OCI-LY1 (cell line): ENCODE measurements at regions not wholly inside any gene's neighbourhood (a gene's known extent, or its start where the extent isn't known, plus 50 kb on each side); places are given as distances from the start of the nearest gene placed in this dataset.

Experiments used
- H2AFZ ChIP-seq: fragments of 200-600 bp; sonication (generic), shearing (Covaris generic); 2 replicates; pipeline ENCODE4 v1.6.0; 2014; ENCODE audit warnings: antibody characterized with exemption, mild to moderate bottlenecking, low read length
- H3F3A ChIP-seq: fragments of 200-600 bp; sonication (generic), shearing (Covaris generic); 2 replicates; pipeline ENCODE4 v1.6.0; 2014; ENCODE audit warnings: mild to moderate bottlenecking, antibody characterized with exemption, low read length, moderate library complexity; ENCODE audit not compliant: insufficient read depth
- H3K27ac ChIP-seq: fragments of 200-600 bp; sonication (generic); 2 replicates; pipeline ENCODE4 v1.5.1; 2014; ENCODE audit warnings: low read length, mixed run types, mild to moderate bottlenecking, low read depth; ENCODE audit not compliant: poor library complexity, severe bottlenecking
- H3K27me3 ChIP-seq: fragments of 200-600 bp; sonication (generic); 2 replicates; pipeline ENCODE4 v1.6.0; 2014; ENCODE audit warnings: antibody characterized with exemption, mild to moderate bottlenecking, low read length, moderate library complexity; ENCODE audit not compliant: insufficient read depth
- H3K36me3 ChIP-seq: fragments of 200-600 bp; sonication (generic); 2 replicates; pipeline ENCODE4 v1.6.1; 2014; ENCODE audit warnings: mild to moderate bottlenecking, antibody characterized with exemption, low read length, moderate library complexity, mixed read lengths; ENCODE audit not compliant: insufficient read depth
- H3K4me1 ChIP-seq: fragments of 200-600 bp; sonication (generic); 2 replicates; pipeline ENCODE4 v1.5.1; 2014; ENCODE audit warnings: mild to moderate bottlenecking, low read length, moderate library complexity; ENCODE audit not compliant: insufficient read depth, severe bottlenecking
- H3K4me2 ChIP-seq: fragments of 200-600 bp; sonication (generic), shearing (Covaris generic); 2 replicates; pipeline ENCODE4 v1.6.1; 2014; ENCODE audit warnings: low read length
- H3K4me3 ChIP-seq: fragments of 200-600 bp; sonication (generic); 2 replicates; pipeline ENCODE4 v1.5.1; 2014; ENCODE audit warnings: low read length, low read depth, mild to moderate bottlenecking, mixed read lengths; ENCODE audit not compliant: poor library complexity, severe bottlenecking
- H3K79me2 ChIP-seq: fragments of 200-600 bp; shearing (Covaris generic); 2 replicates; pipeline ENCODE4 v1.6.1; 2016; ENCODE audit warnings: mixed run types, low read length, mixed read lengths; ENCODE audit not compliant: insufficient read depth
- H3K9ac ChIP-seq: fragments of 200-600 bp; sonication (generic), shearing (Covaris generic); 2 replicates; pipeline ENCODE4 v1.6.1; 2014; ENCODE audit warnings: mild to moderate bottlenecking, low read length, mixed read lengths
- H3K9me2 ChIP-seq: fragments of 200-600 bp; sonication (generic), shearing (Covaris generic); 2 replicates; pipeline ENCODE4 v1.6.1; 2014; ENCODE audit warnings: low read depth, mild to moderate bottlenecking, low read length, mixed read lengths
- H3K9me3 ChIP-seq: fragments of 200-600 bp; shearing (Covaris generic); 2 replicates; pipeline ENCODE4 v1.6.1; 2014; ENCODE audit warnings: low read length, mixed read lengths
- H4K20me1 ChIP-seq: fragments of 200-600 bp; sonication (generic), shearing (Covaris generic); 2 replicates; pipeline ENCODE4 v1.6.0; 2016; ENCODE audit warnings: mild to moderate bottlenecking, low read length; ENCODE audit not compliant: insufficient read depth
- EZH2 ChIP-seq: fragments of 200-600 bp; sonication (generic), shearing (Covaris generic); IDR thresholded peaks from 2 replicates; pipeline ENCODE4 v1.8.0; 2017; ENCODE audit warnings: borderline replicate concordance, mixed run types, mild to moderate bottlenecking, antibody characterized with exemption, low read length, moderate library complexity, mixed read lengths
- TF ChIP-seq, protein P1 (sequence below): fragments of 200-600 bp; sonication (generic), shearing (Covaris generic); IDR thresholded peaks from 2 replicates; pipeline ENCODE4 v1.5.1; 2017; ENCODE audit warnings: mild to moderate bottlenecking, antibody characterized with exemption, low read length, moderate library complexity, mixed read lengths

DNA sequence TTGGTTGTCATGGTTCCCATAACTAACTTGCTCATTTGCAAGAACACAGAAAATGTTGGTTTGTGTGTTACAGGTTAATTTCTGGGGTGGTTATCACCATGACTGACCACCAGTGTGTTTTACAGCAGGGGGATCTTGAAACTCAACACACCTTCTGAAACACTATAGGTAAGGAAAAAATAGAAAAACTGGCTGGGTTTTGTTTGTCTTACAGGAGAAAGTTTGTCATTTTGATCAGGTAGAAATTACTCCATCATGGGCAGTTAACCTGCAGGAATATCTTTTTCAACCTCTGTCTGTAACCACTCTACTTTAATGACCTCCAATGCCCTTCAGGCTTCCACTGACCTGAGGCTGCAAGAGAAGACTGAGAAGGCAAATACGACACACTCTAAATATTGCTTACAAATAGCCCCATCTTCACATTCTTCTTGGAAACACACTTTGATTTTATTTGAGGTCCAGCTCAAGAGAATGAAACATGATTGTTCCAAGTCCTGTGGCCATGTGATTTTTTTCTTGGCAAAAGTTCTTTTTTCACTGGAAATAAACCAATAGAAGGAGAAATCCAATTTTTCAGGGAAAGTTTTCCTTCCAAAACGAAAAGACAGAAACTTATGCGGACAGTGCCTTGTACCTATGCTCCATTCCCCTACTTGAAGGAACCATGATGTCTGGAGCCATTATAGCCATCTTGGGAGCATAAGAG, 428.7 kb upstream of the SALL1 start:
- H3F3A ChIP-seq: no peaks in the 10 kb centered on the region
- H3K4me1 ChIP-seq: no peaks in the 10 kb centered on the region
- no peak overlapping the region for H3K4me3 ChIP-seq
- TF ChIP-seq, protein P1, sequence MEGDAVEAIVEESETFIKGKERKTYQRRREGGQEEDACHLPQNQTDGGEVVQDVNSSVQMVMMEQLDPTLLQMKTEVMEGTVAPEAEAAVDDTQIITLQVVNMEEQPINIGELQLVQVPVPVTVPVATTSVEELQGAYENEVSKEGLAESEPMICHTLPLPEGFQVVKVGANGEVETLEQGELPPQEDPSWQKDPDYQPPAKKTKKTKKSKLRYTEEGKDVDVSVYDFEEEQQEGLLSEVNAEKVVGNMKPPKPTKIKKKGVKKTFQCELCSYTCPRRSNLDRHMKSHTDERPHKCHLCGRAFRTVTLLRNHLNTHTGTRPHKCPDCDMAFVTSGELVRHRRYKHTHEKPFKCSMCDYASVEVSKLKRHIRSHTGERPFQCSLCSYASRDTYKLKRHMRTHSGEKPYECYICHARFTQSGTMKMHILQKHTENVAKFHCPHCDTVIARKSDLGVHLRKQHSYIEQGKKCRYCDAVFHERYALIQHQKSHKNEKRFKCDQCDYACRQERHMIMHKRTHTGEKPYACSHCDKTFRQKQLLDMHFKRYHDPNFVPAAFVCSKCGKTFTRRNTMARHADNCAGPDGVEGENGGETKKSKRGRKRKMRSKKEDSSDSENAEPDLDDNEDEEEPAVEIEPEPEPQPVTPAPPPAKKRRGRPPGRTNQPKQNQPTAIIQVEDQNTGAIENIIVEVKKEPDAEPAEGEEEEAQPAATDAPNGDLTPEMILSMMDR: no peak
- TF ChIP-seq EZH2: no peak
- H3K4me2 ChIP-seq: no peak overlapping the region
- H2AFZ ChIP-seq: no peak overlapping the region
- no peak overlapping the region for H3K9ac ChIP-seq
- H3K79me2 ChIP-seq: no peaks in the 10 kb centered on the region
- H3K27ac ChIP-seq: no peak overlapping the region
- H3K36me3 ChIP-seq: no peaks in the 10 kb centered on the region
- H3K9me2 ChIP-seq: no peaks in the 10 kb centered on the region
- H3K9me3 ChIP-seq: no peaks in the 10 kb centered on the region
- H3K27me3 ChIP-seq: no peaks in the 10 kb centered on the region
- H4K20me1 ChIP-seq: no peaks in the 10 kb centered on the region

DNA sequence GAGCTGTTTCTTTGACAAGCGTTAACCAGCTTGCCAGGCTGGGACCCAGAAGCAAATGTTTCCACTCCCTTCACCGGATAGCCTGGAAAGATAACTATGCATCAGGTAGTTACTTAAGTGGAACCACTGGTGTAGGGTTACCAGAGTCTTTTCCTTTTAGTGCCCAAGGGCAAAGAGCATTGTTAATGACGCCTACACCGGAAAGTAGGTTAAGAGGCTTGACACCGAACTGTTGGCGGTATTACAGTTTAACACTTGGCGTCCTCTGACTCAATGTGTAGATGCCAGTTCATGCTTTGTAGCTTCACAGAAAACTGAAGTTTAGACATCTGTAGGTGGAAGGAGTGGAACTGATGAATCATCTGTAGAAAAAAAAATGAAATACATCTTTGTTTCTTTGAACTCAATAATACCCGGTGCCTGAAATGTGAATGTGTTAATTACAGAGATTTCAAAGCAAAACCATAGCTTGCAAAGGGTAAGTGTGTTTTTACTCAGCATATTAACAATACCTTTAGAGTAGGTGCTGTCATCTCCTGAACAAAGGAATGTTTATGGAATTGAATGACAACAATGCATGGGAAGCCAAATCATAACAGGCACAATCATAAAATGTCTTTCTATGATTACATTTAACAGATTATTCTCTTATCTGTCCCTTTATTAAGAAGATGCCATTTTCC, 426.7 kb upstream of the SALL1 start:
- no peaks in the 10 kb centered on the region for H3K36me3 ChIP-seq
- H3K9ac ChIP-seq: no peak overlapping the region
- H4K20me1 ChIP-seq: no peaks in the 10 kb centered on the region
- H3K4me3 ChIP-seq: no peak overlapping the region
- H3K27ac ChIP-seq: no peak overlapping the region
- H3K4me2 ChIP-seq: no peak overlapping the region
- H3K27me3 ChIP-seq: no peaks in the 10 kb centered on the region
- no peak overlapping the region for H2AFZ ChIP-seq
- no peaks in the 10 kb centered on the region for H3K9me3 ChIP-seq
- no peaks in the 10 kb centered on the region for H3K9me2 ChIP-seq
- H3F3A ChIP-seq: no peaks in the 10 kb centered on the region
- no peaks in the 10 kb centered on the region for H3K79me2 ChIP-seq
- H3K4me1 ChIP-seq: no peaks in the 10 kb centered on the region
- TF ChIP-seq, protein P1: no peak
- TF ChIP-seq EZH2: no peak

DNA sequence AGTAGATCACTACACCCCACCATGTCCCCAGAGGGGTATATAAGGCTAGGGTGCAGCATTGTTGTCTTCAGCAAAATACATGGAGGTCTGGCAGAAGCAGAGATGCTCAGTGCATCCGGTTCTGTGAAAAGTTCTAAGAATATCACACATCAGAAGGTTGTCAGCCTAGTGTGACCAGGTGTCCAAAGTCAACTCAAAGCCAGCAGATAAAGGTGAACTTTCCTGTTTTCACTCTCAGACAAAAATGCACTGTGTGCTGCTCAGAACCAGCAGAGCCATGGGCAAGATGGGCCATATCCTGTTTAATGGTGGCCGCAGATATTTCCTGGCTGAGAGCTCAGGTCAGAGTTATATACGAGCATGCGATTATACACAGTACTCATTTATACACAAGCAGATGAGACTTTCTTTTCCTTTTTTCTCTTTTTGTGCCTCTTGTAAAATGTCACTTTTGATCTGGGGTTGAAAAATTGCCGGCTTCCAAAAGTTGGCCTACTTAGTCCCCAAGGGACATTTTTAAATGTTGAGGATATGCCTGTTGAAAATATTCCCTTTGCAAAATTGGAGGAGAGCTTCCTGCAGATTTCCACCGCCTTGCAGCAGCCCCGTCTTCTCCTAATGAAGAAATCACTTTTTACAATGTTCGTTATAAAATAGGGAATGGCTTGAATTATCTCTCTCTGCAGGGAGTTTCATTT, 425.6 kb upstream of the SALL1 start:
- no peaks in the 10 kb centered on the region for H4K20me1 ChIP-seq
- no peaks in the 10 kb centered on the region for H3K27me3 ChIP-seq
- no peaks in the 10 kb centered on the region for H3K4me1 ChIP-seq
- no peaks in the 10 kb centered on the region for H3K9me2 ChIP-seq
- no peak overlapping the region for H2AFZ ChIP-seq
- no peak overlapping the region for H3K4me2 ChIP-seq
- H3K79me2 ChIP-seq: no peaks in the 10 kb centered on the region
- no peak overlapping the region for H3K9ac ChIP-seq
- no peak overlapping the region for H3K4me3 ChIP-seq
- no peak overlapping the region for H3K27ac ChIP-seq
- no peaks in the 10 kb centered on the region for H3K9me3 ChIP-seq
- H3F3A ChIP-seq: no peaks in the 10 kb centered on the region
- TF ChIP-seq, protein P1: no peak
- TF ChIP-seq EZH2: no peak
- no peaks in the 10 kb centered on the region for H3K36me3 ChIP-seq
